Nephron progenitor cell (in vitro differentiated cells): ENCODE measurements at regions not wholly inside any gene's neighbourhood (a gene's known extent, or its start where the extent isn't known, plus 50 kb on each side); places are given as distances from the start of the nearest gene placed in this dataset.

Experiments
- DNase-seq: peaks from one replicate; pipeline ENCODE4 v3.0.0; 2021
- H3K27ac Mint-ChIP-seq: 2 replicates; pipeline ENCODE4 v1.8.0; 2021; ENCODE audit warnings: mild to moderate bottlenecking, moderate library complexity, mixed read lengths
- H3K27me3 Mint-ChIP-seq: 2 replicates; pipeline ENCODE4 v1.8.0; 2021; ENCODE audit warnings: mild to moderate bottlenecking, low read depth, mixed read lengths; ENCODE audit not compliant: poor library complexity
- H3K36me3 Mint-ChIP-seq: 2 replicates; pipeline ENCODE4 v1.8.0; 2021; ENCODE audit warnings: low read depth, mixed read lengths
- H3K4me1 Mint-ChIP-seq: 2 replicates; pipeline ENCODE4 v1.8.0; 2021; ENCODE audit warnings: mixed read lengths
- H3K4me3 Mint-ChIP-seq: 2 replicates; pipeline ENCODE4 v1.8.0; 2021; ENCODE audit warnings: mild to moderate bottlenecking, moderate library complexity, mixed read lengths
- H3K9me3 Mint-ChIP-seq: 2 replicates; pipeline ENCODE4 v1.8.0; 2021; ENCODE audit warnings: mild to moderate bottlenecking, moderate library complexity, mixed read lengths
- CTCF ChIP-seq: fragments of 200-600 bp; sonication (generic); IDR thresholded peaks from 2 replicates; pipeline ENCODE4 v1.5.0; 2021; ENCODE audit warnings: antibody characterized with exemption

- H3K27ac Mint-ChIP-seq = peak overlapping the region; percentile 75
These were observed 397.1 kb downstream of the DMAC1 start for GRCh38 chr9:7402334-7403027.

GRCh38 chr9:7401116-7401515, 398.5 kb downstream of the DMAC1 start:
- DNase-seq = no peak
- peaks cover 4% of the 10 kb centered on the region for H3K36me3 Mint-ChIP-seq
- TF ChIP-seq CTCF = no peak
- peaks cover 4% of the 10 kb centered on the region for H3K9me3 Mint-ChIP-seq
- peak overlapping the region; percentile 91 for H3K27ac Mint-ChIP-seq
- no peaks in the 10 kb centered on the region for H3K27me3 Mint-ChIP-seq
- no peak overlapping the region for H3K4me3 Mint-ChIP-seq
- H3K4me1 Mint-ChIP-seq = peaks cover 79% of the 10 kb centered on the region

More at GRCh38 chr9:7402334-7403027, 397.1 kb downstream of the DMAC1 start:
- Mint-ChIP-seq H3K27me3 (no peaks in the 10 kb centered on the region), H3K4me1 (peaks cover 71% of the 10 kb centered on the region), H3K36me3 (peaks cover 9% of the 10 kb centered on the region), H3K4me3 (no peak overlapping the region), H3K9me3 (peaks cover 17% of the 10 kb centered on the region)
- peak; percentile 1 for TF ChIP-seq CTCF
- no peak for DNase-seq

GRCh38 chr9:7394002-7394774, 405.4 kb downstream of the DMAC1 start:
- Mint-ChIP-seq H3K4me3 (peak overlapping the region; percentile 13), H3K36me3 (no peaks in the 10 kb centered on the region), H3K4me1 (peaks cover 80% of the 10 kb centered on the region), H3K27ac (peak overlapping the region; percentile 78), H3K27me3 (no peaks in the 10 kb centered on the region), H3K9me3 (peaks cover 3% of the 10 kb centered on the region)
- peak; percentile 19 for DNase-seq
- no peak for TF ChIP-seq CTCF

- Mint-ChIP-seq H3K4me1 (peaks cover 80% of the 10 kb centered on the region), H3K27me3 (no peaks in the 10 kb centered on the region), H3K9me3 (peaks cover 3% of the 10 kb centered on the region), H3K27ac (peak overlapping the region; percentile 80), H3K36me3 (no peaks in the 10 kb centered on the region), H3K4me3 (no peak overlapping the region)
- DNase-seq = peak; percentile 43
- TF ChIP-seq CTCF = no peak
These were observed 407.4 kb downstream of the DMAC1 start for GRCh38 chr9:7392148-7392547.

GRCh38 chr9:7388755-7389154, 410.8 kb downstream of the DMAC1 start:
- Mint-ChIP-seq H3K4me3 (no peak overlapping the region), H3K4me1 (peaks cover 75% of the 10 kb centered on the region), H3K9me3 (no peaks in the 10 kb centered on the region), H3K36me3 (no peaks in the 10 kb centered on the region), H3K27me3 (no peaks in the 10 kb centered on the region), H3K27ac (no peak overlapping the region)
- no peak for TF ChIP-seq CTCF
- DNase-seq = no peak
